ENCODE measurements at regions not wholly inside any gene's neighbourhood (a gene's known extent, or its start where the extent isn't known, plus 50 kb on each side); places are given as distances from the start of the nearest gene placed in this dataset.

DNA sequence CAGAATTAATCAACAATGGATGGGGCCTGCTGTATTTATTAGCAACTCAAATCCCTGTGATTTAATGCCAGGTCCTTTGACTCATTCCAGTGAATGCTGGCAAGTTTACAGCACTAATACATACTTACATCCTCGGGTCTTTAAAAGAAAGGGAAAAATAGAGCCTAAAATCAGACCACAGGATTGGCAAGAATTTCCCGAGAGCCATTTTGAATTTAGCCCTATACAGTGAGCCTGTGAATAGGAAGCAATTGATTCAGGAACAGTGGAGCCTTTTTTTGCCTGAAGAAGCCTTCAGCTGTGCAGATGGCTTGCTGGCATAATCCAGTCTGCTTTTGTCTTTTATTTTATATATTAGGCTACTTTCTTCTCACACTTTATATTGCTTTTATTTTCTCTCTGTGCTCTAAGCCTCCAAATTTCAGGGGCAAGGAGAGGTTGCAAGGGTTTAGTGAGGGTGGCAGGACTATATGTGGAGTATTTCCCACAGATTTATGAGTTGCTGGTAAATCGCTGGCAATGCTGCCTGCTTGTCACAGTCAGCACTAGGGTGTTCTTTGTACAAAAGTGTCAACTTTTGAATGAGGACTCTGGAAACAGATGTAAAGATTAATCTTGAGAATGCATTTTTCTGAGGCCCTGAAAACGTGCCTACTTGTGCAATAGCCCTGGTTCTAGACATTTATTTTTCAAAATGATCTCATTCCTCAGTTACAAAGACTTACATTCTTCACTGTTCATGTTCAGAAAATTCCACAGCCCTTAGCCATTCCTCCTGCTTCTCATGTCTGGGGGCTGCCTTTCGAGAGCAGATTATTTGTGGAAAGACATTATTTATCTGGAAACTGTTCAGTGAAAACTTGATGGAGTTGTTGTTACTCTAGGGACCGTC lies 303.5 kb downstream of the SPRY1 start:
- H3K27me3 ChIP-seq = no peaks in the 10 kb centered on the region
- H3K9me3 ChIP-seq = no peaks in the 10 kb centered on the region
- no peak for DNase-seq
- no peak overlapping the region for H3K4me3 ChIP-seq
- H3K27ac ChIP-seq = peak overlapping the region; percentile 27 to 49 (median 44)
- WGBS, 2 donors = 64 to 73% methylated on average over 6 of the region's 6 CpGs
- intact Hi-C loops (cut with DNase I) = no loop called here
- H3K36me3 ChIP-seq = no peaks in the 10 kb centered on the region
- H3K4me1 ChIP-seq = peaks cover 0 to 15% (median 12%) of the 10 kb centered on the region in 4 donors
- peak in 1 of 4 donors; percentile 32 for TF ChIP-seq POLR2AphosphoS5 (IDR thresholded peaks at IDR 0.05)
- TF ChIP-seq EP300 (IDR thresholded peaks at IDR 0.05) = no peak

- Histone ChIP-seq H3K4me3 (no peak overlapping the region), H3K27me3 (no peaks in the 10 kb centered on the region), H3K9me3 (no peaks in the 10 kb centered on the region), H3K27ac (peak overlapping the region in 2 of 4 donors; percentile 41 to 48), H3K4me1 (peaks cover 0 to 15% (median 12%) of the 10 kb centered on the region in 4 donors), H3K36me3 (no peaks in the 10 kb centered on the region)
- DNase-seq = no peak
- intact Hi-C loops (cut with DNase I) = no loop called here
- 89 to 98% methylated on average over 1 of the region's 1 CpG for WGBS, 2 donors
- TF ChIP-seq POLR2A (IDR thresholded peaks at IDR 0.05) (no peak), CTCF (IDR thresholded peaks at IDR 0.05) (no peak), EP300 (IDR thresholded peaks at IDR 0.05) (no peak), POLR2AphosphoS5 (IDR thresholded peaks at IDR 0.05) (no peak)
These were observed 304.6 kb downstream of the SPRY1 start for GRCh38 chr4:123701131-123701575.

DNA sequence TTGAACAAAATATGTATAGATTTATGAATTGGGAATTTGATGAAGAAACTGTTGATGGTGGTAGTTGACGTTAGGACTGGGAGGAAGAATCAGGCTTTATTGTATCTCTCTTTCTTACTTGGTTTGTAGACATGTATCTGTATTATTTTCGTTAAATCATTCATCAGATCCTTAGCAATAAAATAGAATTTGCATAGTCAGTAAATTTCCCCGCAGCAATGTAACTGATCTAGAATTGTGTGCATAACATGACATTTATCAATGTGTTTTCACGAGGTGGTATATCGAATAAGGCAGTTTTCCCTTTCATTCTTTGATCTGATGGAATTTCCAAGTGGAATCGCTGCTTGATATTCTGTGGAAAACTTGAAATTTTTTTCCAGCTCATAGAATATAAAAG lies 308.8 kb downstream of the SPRY1 start:
- Histone ChIP-seq H3K4me3 (no peak overlapping the region), H3K4me1 (peaks cover 0 to 4% (median 2%) of the 10 kb centered on the region in 4 donors), H3K9me3 (no peaks in the 10 kb centered on the region), H3K36me3 (no peaks in the 10 kb centered on the region), H3K27me3 (no peaks in the 10 kb centered on the region), H3K27ac (no peak overlapping the region)
- WGBS, 2 donors = 77 to 86% methylated on average over 6 of the region's 6 CpGs
- intact Hi-C loops (cut with DNase I) = no loop called here
- TF ChIP-seq POLR2AphosphoS5 (IDR thresholded peaks at IDR 0.05) = no peak
- no peak for TF ChIP-seq EP300 (IDR thresholded peaks at IDR 0.05)
- TF ChIP-seq CTCF (IDR thresholded peaks at IDR 0.05) = no peak
- TF ChIP-seq POLR2A (IDR thresholded peaks at IDR 0.05) = no peak
- no peak for DNase-seq

GRCh38 chr4:123706973-123707372 lies 310.4 kb downstream of the SPRY1 start:
- no peak for DNase-seq
- no peak for TF ChIP-seq CTCF (IDR thresholded peaks at IDR 0.05)
- TF ChIP-seq POLR2A (IDR thresholded peaks at IDR 0.05) = no peak
- no peak for TF ChIP-seq EP300 (IDR thresholded peaks at IDR 0.05)
- TF ChIP-seq POLR2AphosphoS5 (IDR thresholded peaks at IDR 0.05) = no peak
- 46 to 65% methylated on average over 1 of the region's 1 CpG for WGBS, 2 donors

GRCh38 chr4:123708902-123709301 lies 312.3 kb downstream of the SPRY1 start:
- Histone ChIP-seq H3K9me3 (no peaks in the 10 kb centered on the region), H3K36me3 (no peaks in the 10 kb centered on the region), H3K4me3 (no peak overlapping the region), H3K4me1 (no peaks in the 10 kb centered on the region), H3K27me3 (no peaks in the 10 kb centered on the region), H3K27ac (no peak overlapping the region)
- intact Hi-C loops (cut with DNase I) = no loop called here
- TF ChIP-seq EP300 (IDR thresholded peaks at IDR 0.05) (no peak), POLR2AphosphoS5 (IDR thresholded peaks at IDR 0.05) (no peak), POLR2A (IDR thresholded peaks at IDR 0.05) (no peak), CTCF (IDR thresholded peaks at IDR 0.05) (no peak)
- DNase-seq = no peak
- WGBS, 2 donors = 85 to 92% methylated on average over 2 of the region's 2 CpGs

More at GRCh38 chr4:123706973-123707372, 310.4 kb downstream of the SPRY1 start:
- Histone ChIP-seq H3K36me3 (no peaks in the 10 kb centered on the region), H3K4me1 (no peaks in the 10 kb centered on the region), H3K27ac (no peak overlapping the region), H3K4me3 (no peak overlapping the region), H3K27me3 (no peaks in the 10 kb centered on the region), H3K9me3 (no peaks in the 10 kb centered on the region)
- intact Hi-C loops (cut with DNase I) = no loop called here

Measured in sigmoid colon (tissue), 6 donors.